PC-3 (cell line): ENCODE measurements at regions not wholly inside any gene's neighbourhood (a gene's known extent, or its start where the extent isn't known, plus 50 kb on each side); places are given as distances from the start of the nearest gene placed in this dataset.

Source experiments
- EZH2phosphoT487 ChIP-seq: fragments of 300-600 bp; sonication (generic); IDR thresholded peaks from 2 replicates; pipeline ENCODE4 v1.6.1; 2018; ENCODE audit warnings: mild to moderate bottlenecking, antibody characterized with exemption, low read length, borderline replicate concordance
- TF ChIP-seq, protein P1 (sequence below): fragments of 300-600 bp; sonication (generic); conservative IDR thresholded peaks from 2 replicates; pipeline ENCODE4 v1.5.1; 2017; ENCODE audit warnings: antibody characterized with exemption, low read depth, mild to moderate bottlenecking, low read length

- TF ChIP-seq, protein P1, sequence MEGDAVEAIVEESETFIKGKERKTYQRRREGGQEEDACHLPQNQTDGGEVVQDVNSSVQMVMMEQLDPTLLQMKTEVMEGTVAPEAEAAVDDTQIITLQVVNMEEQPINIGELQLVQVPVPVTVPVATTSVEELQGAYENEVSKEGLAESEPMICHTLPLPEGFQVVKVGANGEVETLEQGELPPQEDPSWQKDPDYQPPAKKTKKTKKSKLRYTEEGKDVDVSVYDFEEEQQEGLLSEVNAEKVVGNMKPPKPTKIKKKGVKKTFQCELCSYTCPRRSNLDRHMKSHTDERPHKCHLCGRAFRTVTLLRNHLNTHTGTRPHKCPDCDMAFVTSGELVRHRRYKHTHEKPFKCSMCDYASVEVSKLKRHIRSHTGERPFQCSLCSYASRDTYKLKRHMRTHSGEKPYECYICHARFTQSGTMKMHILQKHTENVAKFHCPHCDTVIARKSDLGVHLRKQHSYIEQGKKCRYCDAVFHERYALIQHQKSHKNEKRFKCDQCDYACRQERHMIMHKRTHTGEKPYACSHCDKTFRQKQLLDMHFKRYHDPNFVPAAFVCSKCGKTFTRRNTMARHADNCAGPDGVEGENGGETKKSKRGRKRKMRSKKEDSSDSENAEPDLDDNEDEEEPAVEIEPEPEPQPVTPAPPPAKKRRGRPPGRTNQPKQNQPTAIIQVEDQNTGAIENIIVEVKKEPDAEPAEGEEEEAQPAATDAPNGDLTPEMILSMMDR: no peak
- no peak for TF ChIP-seq EZH2phosphoT487
These were observed 220.0 kb upstream of the TANK start for GRCh38 chr2:160940271-160940670.
